HG02588 (cell line): ENCODE measurements at regions not wholly inside any gene's neighbourhood (a gene's known extent, or its start where the extent isn't known, plus 50 kb on each side); places are given as distances from the start of the nearest gene placed in this dataset.
"Not testable (repeated sequence)": the region's sequence is repeated elsewhere in the genome, so short reads cannot be mapped to it uniquely, and the experiment has no call there.

Source experiments
- ATAC-seq: cut with Tn5 transposase; IDR thresholded peaks from one replicate; pipeline ENCODE4 v1.9.1; 2021; ENCODE audit warnings: mild to moderate bottlenecking, moderate library complexity; ENCODE audit not compliant: unreplicated experiment

GRCh38 chr6:71007298-71007697, 50.4 kb upstream of the B3GAT2 start:
- not testable (repeated sequence) for ATAC-seq

- ATAC-seq = no peak
Measured at GRCh38 chr6:71011871-71012371, 55.1 kb upstream of the B3GAT2 start.

- ATAC-seq = peak; percentile 79
Measured at GRCh38 chr6:71012866-71013469, 56.1 kb upstream of the B3GAT2 start.

GRCh38 chr6:71015392-71015791, 58.5 kb upstream of the B3GAT2 start:
- ATAC-seq = no peak

GRCh38 chr6:71028236-71028876, 71.5 kb upstream of the B3GAT2 start:
- ATAC-seq = no peak

GRCh38 chr6:71028877-71029252, 72.0 kb upstream of the B3GAT2 start:
- no peak for ATAC-seq

- ATAC-seq = no peak
Measured at GRCh38 chr6:71029555-71029954, 72.7 kb upstream of the B3GAT2 start.

- no peak for ATAC-seq
Measured at GRCh38 chr6:71031912-71032311, 75.1 kb upstream of the B3GAT2 start.

GRCh38 chr6:71033171-71033570, 76.3 kb upstream of the B3GAT2 start:
- no peak for ATAC-seq

GRCh38 chr6:71033890-71034289, 77.0 kb upstream of the B3GAT2 start:
- no peak for ATAC-seq

- ATAC-seq = no peak
Measured at GRCh38 chr6:71034563-71035345, 77.9 kb upstream of the B3GAT2 start.

GRCh38 chr6:71035871-71036270, 79.0 kb upstream of the B3GAT2 start:
- ATAC-seq = no peak

GRCh38 chr6:71038711-71039344, 82.0 kb upstream of the B3GAT2 start:
- no peak for ATAC-seq

- ATAC-seq = no peak
Measured at GRCh38 chr6:71040043-71040442, 83.2 kb upstream of the B3GAT2 start.

- no peak for ATAC-seq
Measured at GRCh38 chr6:71040841-71041240, 84.0 kb upstream of the B3GAT2 start.

GRCh38 chr6:71043902-71044301, 87.0 kb upstream of the B3GAT2 start:
- no peak for ATAC-seq

- no peak for ATAC-seq
Measured at GRCh38 chr6:71044753-71045152, 87.9 kb upstream of the B3GAT2 start.

GRCh38 chr6:71045296-71045695, 88.4 kb upstream of the B3GAT2 start:
- no peak for ATAC-seq

GRCh38 chr6:71047417-71047816, 90.6 kb upstream of the B3GAT2 start:
- ATAC-seq = no peak

GRCh38 chr6:71048320-71049164, 91.7 kb upstream of the B3GAT2 start:
- ATAC-seq = no peak
